ENCODE measurements at regions not wholly inside any gene's neighbourhood (a gene's known extent, or its start where the extent isn't known, plus 50 kb on each side); places are given as distances from the start of the nearest gene placed in this dataset.
"Not testable (repeated sequence)": the region's sequence is repeated elsewhere in the genome, so short reads cannot be mapped to it uniquely, and the experiment has no call there.

- no peak for DNase-seq
These were observed 68.5 kb downstream of the CDC14C start for GRCh38 chr7:48992816-48993215.

DNA sequence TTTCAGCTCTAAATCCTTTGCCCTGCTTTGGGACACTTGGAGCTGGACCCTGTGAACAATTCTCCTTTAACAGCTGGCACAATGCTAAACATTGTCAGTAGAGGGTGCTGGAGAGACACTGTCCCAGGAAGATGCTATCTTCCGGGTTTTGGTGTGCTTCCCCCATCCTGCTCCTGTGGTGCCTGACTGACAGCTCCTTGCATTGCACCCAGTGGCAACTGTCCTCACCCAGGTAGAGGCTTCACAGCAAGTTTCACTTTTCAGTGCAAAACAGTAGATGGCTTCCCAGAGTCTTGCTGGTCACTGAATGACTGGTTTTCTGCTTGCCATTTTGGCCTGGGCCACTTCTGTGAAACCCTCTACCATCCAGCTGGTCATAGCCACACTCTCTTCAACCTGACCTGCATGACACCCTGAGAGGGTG lies 77.3 kb downstream of the CDC14C start:
- DNase-seq: peak; percentile 16

DNA sequence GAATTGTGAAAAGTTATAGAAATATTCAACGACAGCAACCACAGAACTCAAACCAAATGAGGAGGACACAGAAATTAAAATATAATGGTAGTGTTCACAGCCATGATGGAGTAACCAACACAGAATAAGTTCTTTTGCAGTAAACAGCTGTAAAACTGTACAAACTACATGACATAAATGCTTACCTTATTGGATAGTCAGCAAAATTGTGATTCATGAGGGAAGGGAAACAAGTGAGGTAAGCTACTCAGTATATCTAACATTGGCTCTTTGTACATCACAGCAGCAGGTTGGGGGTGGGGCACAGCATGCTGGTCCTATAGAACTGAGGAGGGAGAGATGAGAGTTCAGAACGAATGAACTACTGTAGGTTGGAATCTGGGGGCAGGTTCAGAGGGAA lies 86.4 kb downstream of the CDC14C start:
- DNase-seq: no peak

GRCh38 chr7:49014870-49015269 lies 90.5 kb downstream of the CDC14C start:
- no peak for DNase-seq

GRCh38 chr7:49020145-49020544 lies 95.8 kb downstream of the CDC14C start:
- no peak for DNase-seq

- DNase-seq: no peak
These were observed 98.1 kb downstream of the CDC14C start for GRCh38 chr7:49022448-49022847.

GRCh38 chr7:49023345-49024328 lies 99.3 kb downstream of the CDC14C start:
- no peak for DNase-seq

GRCh38 chr7:49030221-49030620 lies 105.9 kb downstream of the CDC14C start:
- no peak for DNase-seq

GRCh38 chr7:49033140-49033539 lies 108.8 kb downstream of the CDC14C start:
- DNase-seq: not testable (repeated sequence)

GRCh38 chr7:49037346-49038210 lies 113.2 kb downstream of the CDC14C start:
- DNase-seq: no peak

DNA sequence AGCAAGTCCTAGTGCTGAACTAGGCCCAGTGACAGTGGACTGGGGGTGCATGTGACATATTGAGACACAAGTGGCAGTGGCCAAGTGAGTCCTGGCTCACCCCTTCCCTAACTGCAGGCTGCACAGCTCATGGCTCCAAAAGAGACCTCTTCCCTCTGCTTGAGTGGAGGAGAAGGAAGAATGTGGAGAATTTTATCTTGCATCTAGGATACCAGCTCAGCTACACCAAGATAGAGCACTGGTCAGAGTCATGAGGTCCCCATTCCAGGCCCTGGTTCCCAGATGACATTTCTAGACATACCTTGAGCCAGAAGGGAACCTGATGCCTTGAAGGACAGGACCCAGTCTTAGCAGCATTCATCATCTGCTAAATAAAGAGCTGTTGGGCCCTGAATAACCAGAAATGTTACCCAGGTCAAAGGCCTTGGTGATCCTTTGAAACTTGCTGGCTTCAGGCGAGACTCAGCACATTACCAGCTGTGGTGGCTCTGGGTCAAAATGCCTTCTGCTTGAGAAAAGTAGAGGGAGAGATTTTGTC lies 114.5 kb downstream of the CDC14C start:
- no peak for DNase-seq

GRCh38 chr7:49060743-49061142 lies 136.4 kb downstream of the CDC14C start:
- no peak for DNase-seq

- DNase-seq: no peak
These were observed 150.2 kb downstream of the CDC14C start for GRCh38 chr7:49074538-49074937.

DNA sequence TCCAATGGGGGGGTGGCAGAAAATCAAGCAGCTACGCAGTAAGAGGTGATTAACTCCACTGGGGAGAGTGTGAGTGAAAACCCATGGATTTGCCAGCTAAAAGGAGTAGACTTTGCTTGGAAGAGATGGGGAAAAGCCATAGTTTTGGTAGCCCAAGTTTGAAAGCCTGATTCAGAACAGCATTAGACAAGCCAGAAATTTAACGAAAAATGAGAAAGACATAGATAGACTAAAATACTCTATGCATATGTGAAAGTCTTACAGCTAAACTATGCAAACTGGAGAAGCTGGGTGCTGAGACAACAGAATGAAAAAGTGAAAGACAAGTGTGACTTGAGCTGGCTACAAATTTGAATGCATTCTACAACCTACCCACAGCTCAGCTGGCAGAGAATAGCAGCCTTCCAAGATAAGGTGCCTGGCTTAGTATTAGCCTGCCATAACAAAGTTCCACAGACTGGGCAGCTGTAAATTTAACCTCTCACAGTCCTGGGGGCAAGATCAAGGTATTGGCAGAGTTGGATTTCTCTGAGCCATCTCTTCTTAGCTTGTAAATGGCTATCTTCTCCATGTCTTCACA lies 156.6 kb downstream of the CDC14C start:
- no peak for DNase-seq

DNA sequence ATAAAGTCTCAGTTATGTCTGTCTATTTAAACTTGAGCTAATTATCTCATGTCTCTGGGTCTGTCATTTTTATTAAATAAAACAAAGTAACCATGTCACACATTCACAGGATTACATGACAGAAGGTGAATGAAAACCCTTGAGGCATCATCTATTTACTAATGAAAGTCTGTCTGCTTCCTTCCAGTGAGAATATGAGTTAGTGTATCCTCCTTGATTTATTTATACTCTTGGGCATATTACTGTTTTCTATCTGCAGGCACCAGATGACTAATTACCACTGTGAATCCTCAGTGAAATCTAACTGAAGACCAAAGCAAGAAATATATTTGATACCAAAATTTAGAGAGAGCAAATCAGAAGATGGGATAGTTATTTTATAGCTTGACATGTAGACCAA lies 163.7 kb downstream of the CDC14C start:
- no peak for DNase-seq

- no peak for DNase-seq
These were observed 165.4 kb downstream of the CDC14C start for GRCh38 chr7:49089717-49090116.

- no peak for DNase-seq
These were observed 166.7 kb downstream of the CDC14C start for GRCh38 chr7:49091089-49091488.

GRCh38 chr7:49091519-49091918 lies 167.2 kb downstream of the CDC14C start:
- DNase-seq: no peak

DNA sequence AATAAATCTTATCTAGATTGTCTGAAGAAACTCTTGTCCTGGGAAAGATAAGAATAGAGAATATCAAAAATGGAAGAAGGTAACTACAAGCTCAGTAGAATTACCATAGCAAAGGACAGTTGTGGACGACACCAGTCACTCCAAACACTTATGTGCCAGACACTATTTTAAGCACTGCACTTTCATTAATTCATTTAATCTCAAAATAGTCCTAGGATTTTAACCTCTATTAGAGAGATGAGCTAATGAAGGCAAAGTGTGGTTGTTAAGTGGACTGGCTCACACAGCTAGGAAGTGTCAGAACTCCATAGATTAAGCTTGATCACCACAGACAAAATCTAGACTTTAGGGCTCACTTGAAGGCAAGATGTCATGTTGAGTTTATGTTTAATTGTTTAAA lies 168.9 kb downstream of the CDC14C start:
- DNase-seq: no peak

DNA sequence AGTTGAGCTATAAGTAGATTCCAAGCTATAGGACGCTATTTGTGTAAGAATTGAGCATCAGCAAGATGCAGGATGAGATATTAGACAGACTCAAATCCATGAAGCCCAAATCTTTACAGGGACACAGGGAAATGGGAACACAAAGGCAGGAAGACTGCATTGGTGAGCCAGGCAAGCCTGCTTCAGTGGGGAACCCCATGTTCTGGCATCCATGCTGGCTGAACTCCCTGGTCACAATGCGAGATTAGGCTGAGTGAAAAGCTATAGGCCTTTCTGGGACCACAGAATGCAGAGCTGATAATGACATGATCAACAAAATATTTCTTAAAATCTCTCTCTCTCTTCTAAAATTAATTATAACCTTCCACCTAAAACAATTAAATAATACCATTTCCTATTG lies 170.5 kb downstream of the CDC14C start:
- DNase-seq: no peak

- no peak for DNase-seq
These were observed 175.4 kb downstream of the CDC14C start for GRCh38 chr7:49099587-49100326.
